H1 (cell line): ENCODE measurements at regions not wholly inside any gene's neighbourhood (a gene's known extent, or its start where the extent isn't known, plus 50 kb on each side); places are given as distances from the start of the nearest gene placed in this dataset.

ENCODE experiments used
- CTCF ChIA-PET: fragments of 300-600 bp; sonication (Branson Sonifier 250); formaldehyde crosslinking; loops from one replicate; lab custom pipeline; 2021; ENCODE audit not compliant: partially characterized antibody; lab: Charles Lee
- POLR2A ChIA-PET: fragments of 300-600 bp; sonication (Branson Sonifier 250); formaldehyde crosslinking; loops from one replicate; lab custom pipeline; 2021; ENCODE audit warnings: inconsistent platforms; ENCODE audit not compliant: partially characterized antibody; lab: Charles Lee
- DNase-seq, 2 experiments: peaks; one replicate each; pipeline versions ENCODE4 v3.0.0 to v3.0.0-alpha.2; 2010 to 2022; ENCODE audit warnings: low spot score in 2 of 2, low read depth in 1 of 2, mixed read lengths in 1 of 2
- FAIRE-seq: peaks from 2 replicates; lab custom pipeline; 2011; peaks lifted over from hg19 to GRCh38; lab: Jason Lieb, UNC
- H2AFZ ChIP-seq: 2 replicates; pipeline ENCODE4 v1.8.1; 2012; ENCODE audit warnings: low read length, inconsistent platforms
- H2AK5ac ChIP-seq: 2 replicates; pipeline ENCODE4 v1.6.1; 2013; ENCODE audit warnings: low read depth, low read length
- H2BK120ac ChIP-seq: replicated peaks from 2 replicates; pipeline ENCODE3; 2013; ENCODE audit warnings: low read depth, low read length, inconsistent platforms
- H2BK12ac ChIP-seq: 2 replicates; pipeline ENCODE4 v1.6.1; 2013; ENCODE audit warnings: low read depth, low read length
- H2BK15ac ChIP-seq: 2 replicates; pipeline ENCODE4 v1.6.1; 2013; ENCODE audit warnings: low read length
- H2BK20ac ChIP-seq: 2 replicates; pipeline ENCODE4 v1.6.1; 2013; ENCODE audit warnings: low read length
- H2BK5ac ChIP-seq: 2 replicates; pipeline ENCODE4 v1.6.1; 2013; ENCODE audit warnings: low read depth, low read length
- H3K14ac ChIP-seq: 2 replicates; pipeline ENCODE4 v1.6.1; 2013; ENCODE audit warnings: inconsistent platforms; ENCODE audit not compliant: insufficient read length
- H3K18ac ChIP-seq: 2 replicates; pipeline ENCODE4 v1.6.1; 2013; ENCODE audit warnings: low read length; ENCODE audit errors: extremely low read depth
- H3K23ac ChIP-seq: 2 replicates; pipeline ENCODE4 v1.6.1; 2013; ENCODE audit warnings: inconsistent platforms; ENCODE audit not compliant: insufficient read length
- H3K23me2 ChIP-seq: 2 replicates; pipeline ENCODE4 v1.6.1; 2013; ENCODE audit warnings: low read depth, low read length
- H3K27ac ChIP-seq: 2 replicates; pipeline ENCODE4 v1.6.1; 2011; ENCODE audit warnings: low read depth, low read length, inconsistent platforms
- H3K27me3 ChIP-seq, 4 experiments: replicated peaks in 1 of 4; 1 replicate in 1 of 4; 2 replicates in 3 of 4; pipeline versions ENCODE4 v1.6.1 to v1.8.1; 2011 to 2013; ENCODE audit warnings: low read length in 3 of 4, mild to moderate bottlenecking in 3 of 4, inconsistent platforms in 2 of 4, mixed read lengths in 2 of 4, moderate library complexity in 1 of 4; ENCODE audit not compliant: control insufficient read depth in 3 of 4, insufficient read depth in 3 of 4; ENCODE audit errors: extremely low read depth in 1 of 4
- H3K36me3 ChIP-seq, 4 experiments: 2 replicates each; pipeline versions ENCODE4 v1.6.1 to v1.8.1; 2011 to 2013; ENCODE audit warnings: mild to moderate bottlenecking in 4 of 4, low read length in 3 of 4, moderate library complexity in 2 of 4, control low read depth in 1 of 4, inconsistent platforms in 1 of 4; ENCODE audit not compliant: insufficient read depth in 4 of 4, control insufficient read depth in 2 of 4
- H3K4ac ChIP-seq: replicated peaks from 2 replicates; pipeline ENCODE3; 2013; ENCODE audit warnings: low read length, low read depth, mixed read lengths, inconsistent platforms; ENCODE audit not compliant: insufficient read length
- H3K4me1 ChIP-seq, 4 experiments: replicated peaks in 1 of 4; 1 replicate in 1 of 4; 2 replicates in 3 of 4; pipeline versions ENCODE4 v1.6.1 to v1.8.1; 2011 to 2013; ENCODE audit warnings: low read length in 3 of 4, inconsistent platforms in 2 of 4, mixed read lengths in 1 of 4; ENCODE audit not compliant: insufficient read depth in 4 of 4, control insufficient read depth in 3 of 4
- H3K4me2 ChIP-seq, 2 experiments: 2 replicates each; pipeline versions ENCODE4 v1.6.1 to v1.8.1; 2011 to 2013; ENCODE audit warnings: low read depth in 2 of 2, low read length in 2 of 2, control low read depth in 1 of 2, inconsistent platforms in 1 of 2, mild to moderate bottlenecking in 1 of 2; ENCODE audit not compliant: insufficient read depth in 1 of 2
- H3K4me3 ChIP-seq, 4 experiments: fragments of 200-600, 300-600 bp in 1 of 4; sonication (generic), shearing (Covaris generic), sonication (Bioruptor Twin) in 1 of 4; 2 replicates each; pipeline versions ENCODE4 v1.5.1 to v1.8.1; 2011 to 2016; ENCODE audit warnings: low read length in 4 of 4, low read depth in 3 of 4, control low read depth in 2 of 4, inconsistent platforms in 2 of 4, mild to moderate bottlenecking in 2 of 4, mixed read lengths in 1 of 4, moderate library complexity in 1 of 4; ENCODE audit not compliant: insufficient read depth in 2 of 4; ENCODE audit errors: extremely low read depth in 1 of 4
- H3K56ac ChIP-seq: replicated peaks from 2 replicates; pipeline ENCODE3; 2013; ENCODE audit warnings: low read depth, mild to moderate bottlenecking, mixed read lengths, low read length, inconsistent platforms; ENCODE audit not compliant: insufficient read length
- H3K79me1 ChIP-seq: 2 replicates; pipeline ENCODE4 v1.6.1; 2013; ENCODE audit warnings: low read depth, low read length, control low read depth
- H3K79me2 ChIP-seq, 2 experiments: 2 replicates each; pipeline versions ENCODE4 v1.6.1 to v1.8.1; 2012 to 2013; ENCODE audit warnings: low read length in 2 of 2, mild to moderate bottlenecking in 2 of 2, inconsistent platforms in 1 of 2; ENCODE audit not compliant: insufficient read depth in 2 of 2, control insufficient read depth in 1 of 2
- H3K9ac ChIP-seq, 4 experiments: replicated peaks in 1 of 4; 1 replicate in 1 of 4; 2 replicates in 3 of 4; pipeline versions ENCODE4 v1.6.1 to v1.8.1; 2011 to 2013; ENCODE audit warnings: low read depth in 3 of 4, low read length in 3 of 4, control low read depth in 2 of 4, mild to moderate bottlenecking in 2 of 4, moderate library complexity in 2 of 4, inconsistent platforms in 1 of 4; ENCODE audit errors: extremely low read depth in 1 of 4
- H3K9me3 ChIP-seq, 2 experiments: 2 replicates each; pipeline versions ENCODE4 v1.6.1 to v1.8.1; 2012 to 2013; ENCODE audit warnings: mild to moderate bottlenecking in 2 of 2, moderate library complexity in 2 of 2, control low read depth in 1 of 2, inconsistent platforms in 1 of 2, low read depth in 1 of 2, low read length in 1 of 2, mixed read lengths in 1 of 2; ENCODE audit not compliant: insufficient read depth in 2 of 2
- H4K20me1 ChIP-seq, 2 experiments: replicated peaks in 1 of 2; 2 replicates each; pipeline versions ENCODE3 to v1.8.1; 2011 to 2013; ENCODE audit warnings: inconsistent platforms in 2 of 2, low read length in 2 of 2, mild to moderate bottlenecking in 1 of 2; ENCODE audit not compliant: insufficient read depth in 2 of 2, control insufficient read depth in 1 of 2
- H4K5ac ChIP-seq: 2 replicates; pipeline ENCODE4 v1.6.1; 2013; ENCODE audit warnings: low read length, low read depth, mixed read lengths, inconsistent platforms; ENCODE audit not compliant: insufficient read length
- H4K8ac ChIP-seq: 2 replicates; pipeline ENCODE4 v1.8.0; 2013; ENCODE audit warnings: mild to moderate bottlenecking, moderate library complexity, low read length, inconsistent platforms; ENCODE audit not compliant: insufficient read depth; ENCODE audit errors: extremely low read depth
- H4K91ac ChIP-seq: replicated peaks from 2 replicates; pipeline ENCODE3; 2013; ENCODE audit warnings: low read length, mixed read lengths, inconsistent platforms; ENCODE audit not compliant: insufficient read length
- ASH2L ChIP-seq: fragments of 200-600, 300-600 bp; sonication (generic); IDR thresholded peaks from one replicate; pipeline ENCODE4 v1.7.1; 2017; ENCODE audit warnings: low read length
- CBX5 ChIP-seq: fragments of 300-800, 300-1000 bp; sonication (generic); IDR thresholded peaks from 2 replicates; pipeline ENCODE4 v1.7.1; 2016; ENCODE audit warnings: antibody characterized with exemption, low read length, low read depth
- EP300 ChIP-seq, 2 experiments: IDR thresholded peaks; 1 replicate in 1 of 2; 2 replicates in 1 of 2; pipeline ENCODE4 v1.6.1; 2011 to 2012; ENCODE audit warnings: low read depth in 2 of 2, low read length in 2 of 2, mild to moderate bottlenecking in 2 of 2, borderline replicate concordance in 1 of 2, inconsistent platforms in 1 of 2, moderate library complexity in 1 of 2
- GABPA ChIP-seq: IDR thresholded peaks from 2 replicates; pipeline ENCODE4 v1.6.1; 2011; ENCODE audit warnings: mild to moderate bottlenecking, low read length, moderate library complexity, borderline replicate concordance; ENCODE audit not compliant: insufficient read depth
- NANOG ChIP-seq: IDR thresholded peaks from 2 replicates; pipeline ENCODE4 v1.6.1; 2011; ENCODE audit warnings: low read length, low read depth, mild to moderate bottlenecking, inconsistent platforms; ENCODE audit not compliant: insufficient read depth, poor library complexity, severe bottlenecking
- NRF1 ChIP-seq: IDR thresholded peaks from 2 replicates; pipeline ENCODE4 v1.6.1; 2011; ENCODE audit warnings: mild to moderate bottlenecking, low read depth, low read length, improper control_type of control experiment
- POLR2AphosphoS5 ChIP-seq: IDR thresholded peaks from 2 replicates; pipeline ENCODE4 v1.6.1; 2011; ENCODE audit warnings: low read depth, low read length
- RAD21 ChIP-seq, 2 experiments: IDR thresholded peaks in 1 of 2; conservative IDR thresholded peaks in 1 of 2; 2 replicates each; pipeline ENCODE4 v1.6.1; 2011; ENCODE audit warnings: low read depth in 2 of 2, low read length in 2 of 2, improper control_type of control experiment in 1 of 2, inconsistent platforms in 1 of 2, mild to moderate bottlenecking in 1 of 2, moderate library complexity in 1 of 2
- SAP30 ChIP-seq: fragments of 300-600 bp; sonication (generic); IDR thresholded peaks from 2 replicates; pipeline ENCODE4 v1.7.1; 2012; ENCODE audit warnings: low read length, moderate library complexity, mild to moderate bottlenecking, inconsistent platforms; ENCODE audit not compliant: insufficient read depth, insufficient replicate concordance
- SIRT6 ChIP-seq: IDR thresholded peaks from one replicate; pipeline ENCODE4 v1.7.1; 2012; ENCODE audit warnings: low read length, inconsistent platforms
- SP4 ChIP-seq: IDR thresholded peaks from 2 replicates; pipeline ENCODE4 v1.6.1; 2012; ENCODE audit warnings: low read length, inconsistent platforms
- TBP ChIP-seq: IDR thresholded peaks from 2 replicates; pipeline ENCODE4 v1.6.1; 2011; ENCODE audit warnings: low read depth, low read length, improper control_type of control experiment
- YY1 ChIP-seq: IDR thresholded peaks from 2 replicates; pipeline ENCODE4 v1.6.1; 2011; ENCODE audit warnings: low read depth, mild to moderate bottlenecking, low read length
- ZNF274 ChIP-seq: IDR thresholded peaks from 2 replicates; pipeline ENCODE4 v1.7.0; 2012; ENCODE audit warnings: low read length, borderline replicate concordance; ENCODE audit errors: extremely low read depth
- WGBS, 2 experiments: shearing (Covaris generic) in 1 of 2; methylation state at CpG; one replicate each; pipeline versions ENCODE4 v1.1.6 to v1.1.7; 2013 to 2015; ENCODE audit warnings: low lambda C conversion rate in 2 of 2, mixed read lengths in 2 of 2, inconsistent platforms in 1 of 2, low coverage in 1 of 2, missing lambda C conversion rate in 1 of 2; ENCODE audit not compliant: insufficient replicate concordance in 2 of 2, insufficient coverage in 1 of 2, insufficient read length in 1 of 2; ENCODE audit errors: extremely low coverage in 1 of 2, missing lambda C conversion rate in 1 of 2; 5-methylcytosine and 5-hydroxymethylcytosine counted together

GRCh38 chr3:153041181-153041580, 120.8 kb upstream of the RAP2B start:
- H4K8ac ChIP-seq = no peak overlapping the region
- FAIRE-seq (no peak), DNase-seq (no peak)
- WGBS, 2 experiments = 89% methylated on average over 2 of the region's 2 CpGs; no CpG with 5 or more reads in 1 of the 2 experiments
- H3K4me1 ChIP-seq = no peaks in the 10 kb centered on the region
- no peak overlapping the region for H3K18ac ChIP-seq
- H2BK120ac ChIP-seq = no peak overlapping the region
- H2BK5ac ChIP-seq = no peak overlapping the region
- no peaks in the 10 kb centered on the region for H3K36me3 ChIP-seq
- H3K27me3 ChIP-seq = no peaks in the 10 kb centered on the region
- no peaks in the 10 kb centered on the region for H3K9me3 ChIP-seq
- no peak overlapping the region for H2AFZ ChIP-seq
- no peak overlapping the region for H3K27ac ChIP-seq
- H3K79me1 ChIP-seq = no peaks in the 10 kb centered on the region
- H2BK20ac ChIP-seq = no peak overlapping the region
- TF ChIP-seq YY1 = no peak
- TF ChIP-seq POLR2AphosphoS5 = no peak
- TF ChIP-seq CBX5 = no peak
- TF ChIP-seq GABPA = no peak
- no peak for TF ChIP-seq SP4
- TF ChIP-seq ASH2L = no peak
- no peak for TF ChIP-seq SIRT6
- TF ChIP-seq NANOG = no peak
- TF ChIP-seq RAD21 (IDR thresholded peaks at IDR 0.05 in 1 of 2, conservative IDR thresholded peaks at IDR 0.05 in 1 of 2; ENCODE audit: low read depth in 2 of 2, low read length in 2 of 2) = no peak
- no peak for TF ChIP-seq SAP30
- TF ChIP-seq TBP = no peak
- TF ChIP-seq ZNF274 = no peak
- no peak for TF ChIP-seq EP300 (IDR thresholded peaks at IDR 0.05; ENCODE audit: borderline replicate concordance in 1 of 2, low read depth in 2 of 2, low read length in 2 of 2)
- TF ChIP-seq NRF1 = no peak
- TF ChIP-seq, all 59 proteins: peak for 0
- Histone ChIP-seq H3K4me2 (no peak overlapping the region), H4K5ac (no peak overlapping the region), H2AK5ac (no peak overlapping the region), H3K79me2 (no peaks in the 10 kb centered on the region), H4K20me1 (no peaks in the 10 kb centered on the region), H3K9ac (no peak overlapping the region), H3K56ac (no peak overlapping the region), H3K23me2 (no peaks in the 10 kb centered on the region), H2BK15ac (no peak overlapping the region), H2BK12ac (no peak overlapping the region), H3K14ac (no peak overlapping the region), H3K23ac (no peak overlapping the region), H4K91ac (no peak overlapping the region), H3K4ac (no peak overlapping the region), H3K4me3 (no peak overlapping the region)
- ChIA-PET POLR2A (interaction anchor here (0.7 kb wide), 1 partner anchor 43 kb away, joined by 3 read pairs; no protein-coding TSS in a partner anchor), CTCF (interaction anchor here (0.7 to 1.1 kb wide), 4 partner anchors 37 to 742 kb away, joined by 3 to 4 read pairs (median 4); no protein-coding TSS in a partner anchor)
